SH-SY5Y (cell line): ENCODE measurements at regions not wholly inside any gene's neighbourhood (a gene's known extent, or its start where the extent isn't known, plus 50 kb on each side); places are given as distances from the start of the nearest gene placed in this dataset.

Experiments
- GATA2 ChIP-seq: IDR thresholded peaks from 2 replicates; pipeline ENCODE4 v1.6.1; 2011; ENCODE audit warnings: mild to moderate bottlenecking, low read depth, low read length
- GATA3 ChIP-seq: IDR thresholded peaks from 2 replicates; pipeline ENCODE4 v1.6.1; 2011; ENCODE audit warnings: low read depth, mild to moderate bottlenecking, low read length, moderate library complexity

- TF ChIP-seq GATA2 (no peak), GATA3 (no peak)
Observed at GRCh38 chr4:184891816-184892397, 66.1 kb upstream of the ACSL1 start.
